Activated B cell treated with CpG ODN at 0.5 μM for 24 hours (primary cell): ENCODE measurements at regions not wholly inside any gene's neighbourhood (a gene's known extent, or its start where the extent isn't known, plus 50 kb on each side); places are given as distances from the start of the nearest gene placed in this dataset.

ENCODE experiments used
- ATAC-seq: fragments of 200-7000 bp; cut with Tn5 transposase; one replicate; pipeline ENCODE4 v1.10.0; 2021; ENCODE audit warnings: low read depth, mild to moderate bottlenecking, moderate library complexity
- CTCF ChIA-PET: fragments of 350-600 bp; sonication (Branson Sonifier 250); formaldehyde crosslinking; loops from one replicate; lab custom pipeline; 2021; ENCODE audit warnings: antibody characterized with exemption; lab: Charles Lee
- POLR2A ChIA-PET: fragments of 350-600 bp; sonication (Branson Sonifier 250); formaldehyde crosslinking; loops from one replicate; lab custom pipeline; 2021; ENCODE audit warnings: antibody characterized with exemption; lab: Charles Lee
- DNase-seq: peaks from one replicate; pipeline ENCODE4 v3.0.0; 2022
- H3K27ac Mint-ChIP-seq: one replicate; pipeline ENCODE4 v1.8.0; 2020; ENCODE audit warnings: mixed read lengths
- H3K27me3 Mint-ChIP-seq: one replicate; pipeline ENCODE4 v1.8.0; 2021; ENCODE audit warnings: mixed read lengths
- H3K36me3 Mint-ChIP-seq: one replicate; pipeline ENCODE4 v1.8.0; 2021; ENCODE audit warnings: low read depth, mixed read lengths
- H3K4me1 Mint-ChIP-seq: one replicate; pipeline ENCODE4 v1.8.0; 2021; ENCODE audit warnings: mixed read lengths
- H3K4me3 Mint-ChIP-seq: one replicate; pipeline ENCODE4 v1.8.0; 2020; ENCODE audit warnings: mild to moderate bottlenecking, mixed read lengths
- H3K9me3 Mint-ChIP-seq: one replicate; pipeline ENCODE4 v1.8.0; 2020; ENCODE audit warnings: mixed read lengths
- CTCF ChIP-seq: fragments of 200-600 bp; IDR thresholded peaks from one replicate; pipeline ENCODE4 v1.8.0; 2022; ENCODE audit warnings: antibody characterized with exemption, mild to moderate bottlenecking
- intact Hi-C: fragments of 100-400 bp; cut with micrococcal nuclease; formaldehyde crosslinking; loops from one replicate; pipeline ENCODE4 v1.15.1; 2024

- no peaks in the 10 kb centered on the region for H3K4me1 Mint-ChIP-seq
- ATAC-seq (no peak), DNase-seq (no peak)
- H3K27ac Mint-ChIP-seq, result no peak overlapping the region
- POLR2A ChIA-PET, result no interaction called here
- no peaks in the 10 kb centered on the region for H3K36me3 Mint-ChIP-seq
- no peak overlapping the region for H3K4me3 Mint-ChIP-seq
- intact Hi-C loops, result no loop called here
- peaks cover 17% of the 10 kb centered on the region for H3K9me3 Mint-ChIP-seq
- no peaks in the 10 kb centered on the region for H3K27me3 Mint-ChIP-seq
- CTCF ChIA-PET, result no interaction called here
- no peak for TF ChIP-seq CTCF
Measured at GRCh38 chr5:8944005-8944404, 601.9 kb downstream of the SEMA5A start.

- H3K9me3 Mint-ChIP-seq, result peaks cover 13% of the 10 kb centered on the region
Measured at GRCh38 chr5:8945972-8946371, 599.9 kb downstream of the SEMA5A start.

DNA sequence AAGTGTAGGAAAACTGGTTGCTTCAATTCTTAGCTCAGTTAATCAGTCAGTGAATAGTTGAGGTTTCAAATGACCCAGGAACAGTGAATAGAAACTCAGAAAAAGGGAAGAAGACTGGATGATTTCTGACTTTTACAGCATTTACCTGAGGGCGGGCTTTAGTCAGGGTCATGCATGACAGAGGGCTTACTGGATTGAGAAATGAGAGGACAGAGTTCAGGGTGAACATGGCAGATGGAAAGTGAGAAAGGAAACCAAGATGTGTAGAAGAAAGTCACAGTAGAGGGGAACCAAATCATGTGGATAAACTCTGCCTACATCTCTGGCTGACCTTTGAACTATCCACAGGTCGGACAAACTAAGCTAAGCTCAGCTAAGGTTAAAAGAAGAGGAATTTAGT lies 596.0 kb downstream of the SEMA5A start:
- Mint-ChIP-seq H3K27ac (no peak overlapping the region), H3K4me1 (peaks cover 4% of the 10 kb centered on the region), H3K4me3 (no peak overlapping the region), H3K36me3 (no peaks in the 10 kb centered on the region), H3K9me3 (peaks cover 6% of the 10 kb centered on the region), H3K27me3 (no peaks in the 10 kb centered on the region)
- intact Hi-C loops, result no loop called here
- ATAC-seq (peak; percentile 21), DNase-seq (no peak)
- POLR2A ChIA-PET, result no interaction called here
- CTCF ChIA-PET, result no interaction called here
- no peak for TF ChIP-seq CTCF

More at GRCh38 chr5:8945972-8946371, 599.9 kb downstream of the SEMA5A start:
- H3K4me1 Mint-ChIP-seq, result peaks cover 4% of the 10 kb centered on the region
- CTCF ChIA-PET, result no interaction called here
- intact Hi-C loops, result no loop called here
- ATAC-seq, result no peak
- no peaks in the 10 kb centered on the region for H3K27me3 Mint-ChIP-seq
- POLR2A ChIA-PET, result no interaction called here
- H3K4me3 Mint-ChIP-seq, result no peak overlapping the region
- TF ChIP-seq CTCF, result no peak
- H3K36me3 Mint-ChIP-seq, result no peaks in the 10 kb centered on the region
- no peak for DNase-seq
- H3K27ac Mint-ChIP-seq, result no peak overlapping the region

- no peak overlapping the region for H3K27ac Mint-ChIP-seq
- no peak for ATAC-seq
- POLR2A ChIA-PET, result no interaction called here
Measured at GRCh38 chr5:8952147-8952546, 593.7 kb downstream of the SEMA5A start.

GRCh38 chr5:8953016-8953415 lies 592.9 kb downstream of the SEMA5A start:
- ATAC-seq (no peak), DNase-seq (no peak)
- H3K4me3 Mint-ChIP-seq, result no peak overlapping the region
- intact Hi-C loops, result no loop called here
- CTCF ChIA-PET, result no interaction called here
- H3K36me3 Mint-ChIP-seq, result no peaks in the 10 kb centered on the region
- POLR2A ChIA-PET, result no interaction called here
- no peak for TF ChIP-seq CTCF
- peaks cover 4% of the 10 kb centered on the region for H3K4me1 Mint-ChIP-seq
- peaks cover 4% of the 10 kb centered on the region for H3K9me3 Mint-ChIP-seq
- H3K27ac Mint-ChIP-seq, result no peak overlapping the region
- H3K27me3 Mint-ChIP-seq, result no peaks in the 10 kb centered on the region

More at GRCh38 chr5:8952147-8952546, 593.7 kb downstream of the SEMA5A start:
- H3K36me3 Mint-ChIP-seq, result no peaks in the 10 kb centered on the region
- H3K9me3 Mint-ChIP-seq, result peaks cover 4% of the 10 kb centered on the region
- H3K4me3 Mint-ChIP-seq, result no peak overlapping the region
- no peak for TF ChIP-seq CTCF
- DNase-seq, result no peak
- H3K4me1 Mint-ChIP-seq, result peaks cover 4% of the 10 kb centered on the region
- H3K27me3 Mint-ChIP-seq, result no peaks in the 10 kb centered on the region
- intact Hi-C loops, result no loop called here
- CTCF ChIA-PET, result no interaction called here
